ENCODE measurements at regions not wholly inside any gene's neighbourhood (a gene's known extent, or its start where the extent isn't known, plus 50 kb on each side); places are given as distances from the start of the nearest gene placed in this dataset.

- Histone ChIP-seq H2BK5ac (ENCODE audit: low read depth, low read length, poor library complexity) (no peak overlapping the region), H2BK12ac (ENCODE audit: low read length) (no peak overlapping the region), H3K4me1 (ENCODE audit: control insufficient read depth in 1 of 2, insufficient read depth in 2 of 2, low read length in 2 of 2) (peaks cover 6 to 10% of the 10 kb centered on the region in 2 experiments), H3K9me3 (ENCODE audit: insufficient read depth, low read depth, low read length) (no peaks in the 10 kb centered on the region), H2BK120ac (ENCODE audit: insufficient read depth, low read length, poor library complexity) (no peak overlapping the region), H3K36me3 (ENCODE audit: control insufficient read depth in 1 of 2, insufficient read depth in 2 of 2, low read length in 2 of 2) (no peaks in the 10 kb centered on the region), H3K79me1 (ENCODE audit: low read length) (peaks cover 2% of the 10 kb centered on the region), H4K8ac (ENCODE audit: low read depth, low read length) (peak overlapping the region; percentile 47), H3K18ac (ENCODE audit: low read length) (no peak overlapping the region), H2AFZ (ENCODE audit: insufficient read depth, low read length, poor library complexity) (no peak overlapping the region), H3K4me2 (ENCODE audit: low read length) (no peak overlapping the region), H3K4ac (ENCODE audit: low read depth, low read length) (no peak overlapping the region), H4K12ac (ENCODE audit: low read depth, low read length) (no peak overlapping the region), H3K14ac (ENCODE audit: low read length) (no peak overlapping the region), H3K27me3 (ENCODE audit: insufficient read depth, low read length) (no peaks in the 10 kb centered on the region), H4K91ac (ENCODE audit: low read depth, low read length) (no peak overlapping the region), H3K23ac (ENCODE audit: low read length) (no peak overlapping the region), H2AK5ac (ENCODE audit: low read length) (no peak overlapping the region), H3K27ac (ENCODE audit: low read depth, low read length) (no peak overlapping the region), H3K4me3 (ENCODE audit: low read depth, low read length) (no peak overlapping the region), H3K9ac (ENCODE audit: low read length) (no peak overlapping the region), H3K79me2 (ENCODE audit: control insufficient read depth, insufficient read depth, low read length, poor library complexity) (no peaks in the 10 kb centered on the region)
- no CpG with 5 or more reads among the region's 7 CpGs for WGBS (ENCODE audit: extremely low coverage, insufficient coverage, insufficient read length)
- DNase-seq: no peak
These were observed 104.6 kb upstream of the ZFHX3 start for GRCh38 chr16:73152386-73153125.

GRCh38 chr16:73151941-73152340 is 104.0 kb upstream of the ZFHX3 start:
- WGBS (ENCODE audit: extremely low coverage, insufficient coverage, insufficient read length): no CpG with 5 or more reads among the region's 6 CpGs
- H3K79me2 ChIP-seq (ENCODE audit: control insufficient read depth, insufficient read depth, low read length, poor library complexity): no peaks in the 10 kb centered on the region
- peaks cover 6 to 10% of the 10 kb centered on the region in 2 experiments for H3K4me1 ChIP-seq (ENCODE audit: control insufficient read depth in 1 of 2, insufficient read depth in 2 of 2, low read length in 2 of 2)
- no peaks in the 10 kb centered on the region for H3K27me3 ChIP-seq (ENCODE audit: insufficient read depth, low read length)
- H3K4ac ChIP-seq (ENCODE audit: low read depth, low read length): no peak overlapping the region
- no peak overlapping the region for H4K12ac ChIP-seq (ENCODE audit: low read depth, low read length)
- no peak overlapping the region for H2BK12ac ChIP-seq (ENCODE audit: low read length)
- H3K9ac ChIP-seq (ENCODE audit: low read length): no peak overlapping the region
- H3K4me2 ChIP-seq (ENCODE audit: low read length): no peak overlapping the region
- no peak overlapping the region for H2BK5ac ChIP-seq (ENCODE audit: low read depth, low read length, poor library complexity)
- no peak overlapping the region for H3K4me3 ChIP-seq (ENCODE audit: low read depth, low read length)
- H3K14ac ChIP-seq (ENCODE audit: low read length): no peak overlapping the region
- no peak overlapping the region for H4K91ac ChIP-seq (ENCODE audit: low read depth, low read length)
- no peak overlapping the region for H2AK5ac ChIP-seq (ENCODE audit: low read length)
- no peak overlapping the region for H3K18ac ChIP-seq (ENCODE audit: low read length)
- no peak overlapping the region for H4K8ac ChIP-seq (ENCODE audit: low read depth, low read length)
- H2AFZ ChIP-seq (ENCODE audit: insufficient read depth, low read length, poor library complexity): no peak overlapping the region
- no peak overlapping the region for H2BK120ac ChIP-seq (ENCODE audit: insufficient read depth, low read length, poor library complexity)
- H3K36me3 ChIP-seq (ENCODE audit: control insufficient read depth in 1 of 2, insufficient read depth in 2 of 2, low read length in 2 of 2): no peaks in the 10 kb centered on the region
- no peaks in the 10 kb centered on the region for H3K9me3 ChIP-seq (ENCODE audit: insufficient read depth, low read depth, low read length)
- H3K79me1 ChIP-seq (ENCODE audit: low read length): no peaks in the 10 kb centered on the region
- no peak for DNase-seq
- no peak overlapping the region for H3K23ac ChIP-seq (ENCODE audit: low read length)
- no peak overlapping the region for H3K27ac ChIP-seq (ENCODE audit: low read depth, low read length)

- no peaks in the 10 kb centered on the region for H3K79me1 ChIP-seq (ENCODE audit: low read length)
- no peak overlapping the region for H4K12ac ChIP-seq (ENCODE audit: low read depth, low read length)
- no peak overlapping the region for H3K27ac ChIP-seq (ENCODE audit: low read depth, low read length)
- H3K9me3 ChIP-seq (ENCODE audit: insufficient read depth, low read depth, low read length): no peaks in the 10 kb centered on the region
- no peak overlapping the region for H2AK5ac ChIP-seq (ENCODE audit: low read length)
- WGBS (ENCODE audit: extremely low coverage, insufficient coverage, insufficient read length): 100% methylated on average over 1 of the region's 5 CpGs
- H3K27me3 ChIP-seq (ENCODE audit: insufficient read depth, low read length): no peaks in the 10 kb centered on the region
- H3K9ac ChIP-seq (ENCODE audit: low read length): no peak overlapping the region
- no peak overlapping the region for H2BK5ac ChIP-seq (ENCODE audit: low read depth, low read length, poor library complexity)
- no peak for DNase-seq
- no peak overlapping the region for H3K14ac ChIP-seq (ENCODE audit: low read length)
- H4K91ac ChIP-seq (ENCODE audit: low read depth, low read length): no peak overlapping the region
- H3K79me2 ChIP-seq (ENCODE audit: control insufficient read depth, insufficient read depth, low read length, poor library complexity): no peaks in the 10 kb centered on the region
- no peak overlapping the region for H3K18ac ChIP-seq (ENCODE audit: low read length)
- no peak overlapping the region for H2BK12ac ChIP-seq (ENCODE audit: low read length)
- no peak overlapping the region for H4K8ac ChIP-seq (ENCODE audit: low read depth, low read length)
- H3K4ac ChIP-seq (ENCODE audit: low read depth, low read length): no peak overlapping the region
- no peak overlapping the region for H3K4me3 ChIP-seq (ENCODE audit: low read depth, low read length)
- H3K23ac ChIP-seq (ENCODE audit: low read length): no peak overlapping the region
- H2AFZ ChIP-seq (ENCODE audit: insufficient read depth, low read length, poor library complexity): no peak overlapping the region
- no peaks in the 10 kb centered on the region for H3K36me3 ChIP-seq (ENCODE audit: control insufficient read depth in 1 of 2, insufficient read depth in 2 of 2, low read length in 2 of 2)
- peaks cover 6 to 10% of the 10 kb centered on the region in 2 experiments for H3K4me1 ChIP-seq (ENCODE audit: control insufficient read depth in 1 of 2, insufficient read depth in 2 of 2, low read length in 2 of 2)
- no peak overlapping the region for H2BK120ac ChIP-seq (ENCODE audit: insufficient read depth, low read length, poor library complexity)
- no peak overlapping the region for H3K4me2 ChIP-seq (ENCODE audit: low read length)
These were observed 103.3 kb upstream of the ZFHX3 start for GRCh38 chr16:73151225-73151624.

GRCh38 chr16:73150786-73151185 is 102.9 kb upstream of the ZFHX3 start:
- no peaks in the 10 kb centered on the region for H3K79me1 ChIP-seq (ENCODE audit: low read length)
- no CpG with 5 or more reads among the region's 4 CpGs for WGBS (ENCODE audit: extremely low coverage, insufficient coverage, insufficient read length)
- H3K4me2 ChIP-seq (ENCODE audit: low read length): no peak overlapping the region
- no peak overlapping the region for H3K27ac ChIP-seq (ENCODE audit: low read depth, low read length)
- DNase-seq: no peak
- H3K9ac ChIP-seq (ENCODE audit: low read length): no peak overlapping the region
- no peaks in the 10 kb centered on the region for H3K9me3 ChIP-seq (ENCODE audit: insufficient read depth, low read depth, low read length)
- no peaks in the 10 kb centered on the region for H3K36me3 ChIP-seq (ENCODE audit: control insufficient read depth in 1 of 2, insufficient read depth in 2 of 2, low read length in 2 of 2)
- H3K27me3 ChIP-seq (ENCODE audit: insufficient read depth, low read length): no peaks in the 10 kb centered on the region
- no peak overlapping the region for H2BK120ac ChIP-seq (ENCODE audit: insufficient read depth, low read length, poor library complexity)
- H4K12ac ChIP-seq (ENCODE audit: low read depth, low read length): no peak overlapping the region
- H3K23ac ChIP-seq (ENCODE audit: low read length): no peak overlapping the region
- H3K18ac ChIP-seq (ENCODE audit: low read length): no peak overlapping the region
- no peak overlapping the region for H3K4ac ChIP-seq (ENCODE audit: low read depth, low read length)
- H3K4me1 ChIP-seq (ENCODE audit: control insufficient read depth in 1 of 2, insufficient read depth in 2 of 2, low read length in 2 of 2): peaks cover 6 to 10% of the 10 kb centered on the region in 2 experiments
- H4K8ac ChIP-seq (ENCODE audit: low read depth, low read length): no peak overlapping the region
- no peak overlapping the region for H3K14ac ChIP-seq (ENCODE audit: low read length)
- no peak overlapping the region for H3K4me3 ChIP-seq (ENCODE audit: low read depth, low read length)
- no peak overlapping the region for H2BK12ac ChIP-seq (ENCODE audit: low read length)
- H2AFZ ChIP-seq (ENCODE audit: insufficient read depth, low read length, poor library complexity): no peak overlapping the region
- no peak overlapping the region for H4K91ac ChIP-seq (ENCODE audit: low read depth, low read length)
- H2BK5ac ChIP-seq (ENCODE audit: low read depth, low read length, poor library complexity): no peak overlapping the region
- no peaks in the 10 kb centered on the region for H3K79me2 ChIP-seq (ENCODE audit: control insufficient read depth, insufficient read depth, low read length, poor library complexity)
- no peak overlapping the region for H2AK5ac ChIP-seq (ENCODE audit: low read length)
